Astrocyte of the spinal cord (primary cell): ENCODE measurements at regions not wholly inside any gene's neighbourhood (a gene's known extent, or its start where the extent isn't known, plus 50 kb on each side); places are given as distances from the start of the nearest gene placed in this dataset.

Source experiments
- DNase-seq: peaks from one replicate; pipeline ENCODE4 v3.0.0; 2011; ENCODE audit warnings: low read depth, low spot score
- H3K4me3 ChIP-seq: 2 replicates; pipeline ENCODE4 v1.5.1; 2011; ENCODE audit warnings: low read depth, mild to moderate bottlenecking, low read length, moderate library complexity
- CTCF ChIP-seq: IDR thresholded peaks from 2 replicates; pipeline ENCODE4 v1.5.1; 2012; ENCODE audit warnings: low read depth, mild to moderate bottlenecking, low read length, inconsistent platforms
- in situ Hi-C: cut with HindIII; loops from 2 replicates; pipeline ENCODE4 v1.10.0; 2017; ENCODE audit warnings: low sequenced_read_pairs

- in situ Hi-C loops = no loop called here
- no peak for TF ChIP-seq CTCF
- peak; percentile 90 for DNase-seq
- H3K4me3 ChIP-seq = no peak overlapping the region
These were observed 129.1 kb downstream of the EHF start for GRCh38 chr11:34749666-34750659.

GRCh38 chr11:34748036-34748435 is 127.1 kb downstream of the EHF start:
- H3K4me3 ChIP-seq = no peak overlapping the region
- DNase-seq = no peak
- no peak for TF ChIP-seq CTCF
- in situ Hi-C loops = no loop called here

- no peak for DNase-seq
- no peak for TF ChIP-seq CTCF
- in situ Hi-C loops = no loop called here
These were observed 126.4 kb downstream of the EHF start for GRCh38 chr11:34747251-34747650.

GRCh38 chr11:34745195-34745594 is 124.3 kb downstream of the EHF start:
- H3K4me3 ChIP-seq = no peak overlapping the region
- in situ Hi-C loops = no loop called here
- TF ChIP-seq CTCF = no peak
- DNase-seq = no peak

More at GRCh38 chr11:34747251-34747650, 126.4 kb downstream of the EHF start:
- H3K4me3 ChIP-seq = no peak overlapping the region

GRCh38 chr11:34744511-34744910 is 123.6 kb downstream of the EHF start:
- no peak for DNase-seq
- no peak for TF ChIP-seq CTCF
- in situ Hi-C loops = no loop called here
- H3K4me3 ChIP-seq = no peak overlapping the region

- in situ Hi-C loops = no loop called here
- TF ChIP-seq CTCF = no peak
- DNase-seq = no peak
- no peak overlapping the region for H3K4me3 ChIP-seq
These were observed 117.3 kb downstream of the EHF start for GRCh38 chr11:34738237-34738636.
